CD14-positive monocyte (primary cell): ENCODE measurements at regions not wholly inside any gene's neighbourhood (a gene's known extent, or its start where the extent isn't known, plus 50 kb on each side); places are given as distances from the start of the nearest gene placed in this dataset.

ENCODE experiments used
- DNase-seq, 3 donors: peaks; one replicate each; pipeline ENCODE4 v3.0.0-alpha.2; 2011 to 2022
- H2AFZ ChIP-seq: 2 replicates; pipeline ENCODE4 v1.6.0; 2012; ENCODE audit warnings: mild to moderate bottlenecking, low read depth, low read length, inconsistent platforms; ENCODE audit not compliant: insufficient read depth, poor library complexity, severe bottlenecking
- H3K27ac ChIP-seq, 2 donors: 1 replicate in 1 of 2; 2 replicates in 1 of 2; pipeline ENCODE4 v1.5.1; 2012 to 2013; ENCODE audit warnings: low read length in 2 of 2, control low read depth in 1 of 2, inconsistent platforms in 1 of 2, low read depth in 1 of 2, mild to moderate bottlenecking in 1 of 2
- H3K27me3 ChIP-seq, 2 donors: one replicate each; pipeline versions ENCODE4 v1.6.0 to v1.6.1; 2011 to 2013; ENCODE audit warnings: low read length in 2 of 2; ENCODE audit not compliant: control insufficient read depth in 2 of 2, insufficient read depth in 2 of 2
- H3K36me3 ChIP-seq, 2 donors: replicated peaks in 1 of 2; 1 replicate in 1 of 2; 2 replicates in 1 of 2; pipeline versions ENCODE4 v1.5.1 to v1.6.1; 2012 to 2013; ENCODE audit warnings: low read length in 2 of 2, control low read depth in 1 of 2, inconsistent platforms in 1 of 2, mild to moderate bottlenecking in 1 of 2; ENCODE audit not compliant: insufficient read depth in 2 of 2, control insufficient read depth in 1 of 2
- H3K4me1 ChIP-seq, 2 donors: 1 replicate in 1 of 2; 2 replicates in 1 of 2; pipeline versions ENCODE4 v1.5.1 to v1.6.1; 2012 to 2013; ENCODE audit warnings: low read length in 2 of 2, control low read depth in 1 of 2, inconsistent platforms in 1 of 2, mild to moderate bottlenecking in 1 of 2, moderate library complexity in 1 of 2; ENCODE audit not compliant: insufficient read depth in 2 of 2, control insufficient read depth in 1 of 2
- H3K4me2 ChIP-seq: replicated peaks from 2 replicates; pipeline ENCODE3; 2012; ENCODE audit warnings: low read length, moderate library complexity, mild to moderate bottlenecking; ENCODE audit not compliant: poor library complexity, severe bottlenecking; ENCODE audit errors: extremely low read depth
- H3K4me3 ChIP-seq, 3 experiments: fragments of 200-600 bp in 1 of 3; sonication (generic) in 1 of 3; replicated peaks in 1 of 3; 1 replicate in 2 of 3; 2 replicates in 1 of 3; pipeline ENCODE4 v1.5.1; 2011 to 2013; ENCODE audit warnings: low read length in 3 of 3, mild to moderate bottlenecking in 3 of 3, control low read depth in 2 of 3, low read depth in 2 of 3, inconsistent platforms in 1 of 3, moderate library complexity in 1 of 3
- H3K79me2 ChIP-seq: 2 replicates; pipeline ENCODE4 v1.6.0; 2012; ENCODE audit warnings: mild to moderate bottlenecking, control low read depth, inconsistent platforms, low read length, moderate library complexity; ENCODE audit not compliant: insufficient read depth
- H3K9ac ChIP-seq: 2 replicates; pipeline ENCODE4 v1.6.0; 2017; ENCODE audit warnings: low read length, mild to moderate bottlenecking; ENCODE audit not compliant: insufficient read depth, poor library complexity, severe bottlenecking
- H3K9me3 ChIP-seq, 2 donors: replicated peaks in 1 of 2; 1 replicate in 1 of 2; 2 replicates in 1 of 2; pipeline versions ENCODE4 v1.5.1 to v1.6.1; 2012 to 2013; ENCODE audit warnings: low read length in 2 of 2, control low read depth in 1 of 2; ENCODE audit not compliant: control insufficient read depth in 1 of 2, insufficient read depth in 1 of 2
- H4K20me1 ChIP-seq: 2 replicates; pipeline ENCODE4 v1.6.0; 2012; ENCODE audit warnings: mild to moderate bottlenecking, low read length, control low read depth, moderate library complexity; ENCODE audit not compliant: insufficient read depth
- H3K27ac Mint-ChIP-seq, 7 donors: one replicate each; pipeline ENCODE4 v1.8.0; 2020; ENCODE audit warnings: mild to moderate bottlenecking in 7 of 7, mixed read lengths in 7 of 7, moderate library complexity in 6 of 7, inconsistent platforms in 2 of 7
- H3K27me3 Mint-ChIP-seq, 3 donors: one replicate each; pipeline ENCODE4 v1.8.0; 2021 to 2022; ENCODE audit warnings: low read depth in 3 of 3, mild to moderate bottlenecking in 3 of 3, mixed read lengths in 3 of 3, moderate library complexity in 3 of 3, inconsistent platforms in 1 of 3
- H3K36me3 Mint-ChIP-seq, 2 donors: one replicate each; pipeline ENCODE4 v1.8.0; 2020; ENCODE audit warnings: mixed read lengths in 2 of 2, inconsistent platforms in 1 of 2, mild to moderate bottlenecking in 1 of 2
- H3K4me1 Mint-ChIP-seq: one replicate; pipeline ENCODE4 v1.8.0; 2020; ENCODE audit warnings: mild to moderate bottlenecking, mixed read lengths
- H3K4me3 Mint-ChIP-seq, 2 donors: one replicate each; pipeline ENCODE4 v1.8.0; 2020; ENCODE audit warnings: mild to moderate bottlenecking in 2 of 2, mixed read lengths in 2 of 2, moderate library complexity in 1 of 2
- H3K9me3 Mint-ChIP-seq, 7 donors: one replicate each; pipeline ENCODE4 v1.8.0; 2020 to 2022; ENCODE audit warnings: mixed read lengths in 7 of 7, mild to moderate bottlenecking in 6 of 7, moderate library complexity in 6 of 7, inconsistent platforms in 2 of 7
- CTCF ChIP-seq: fragments of 200-600 bp; IDR thresholded peaks from one replicate; pipeline ENCODE4 v1.8.0; 2022; ENCODE audit warnings: antibody characterized with exemption, mild to moderate bottlenecking
- WGBS: methylation state at CpG from one replicate; pipeline ENCODE4 v1.1.5; 2013; ENCODE audit warnings: missing lambda C conversion rate; ENCODE audit not compliant: insufficient coverage; 5-methylcytosine and 5-hydroxymethylcytosine counted together
- intact Hi-C, 2 donors: fragments of 100-400 bp; cut with micrococcal nuclease; formaldehyde crosslinking; loops; one replicate each; pipeline versions ENCODE4 v1.15.0 to v1.15.1; 2023

- H3K9me3 ChIP-seq: no peaks in the 10 kb centered on the region
- no peaks in the 10 kb centered on the region for H3K4me1 Mint-ChIP-seq
- intact Hi-C loops: no loop called here
- no peak for TF ChIP-seq CTCF
- no peak for DNase-seq
- WGBS: 10% methylated on average over 2 of the region's 5 CpGs
- no peaks in the 10 kb centered on the region for H3K27me3 ChIP-seq
- H2AFZ ChIP-seq: no peak overlapping the region
- H3K27ac Mint-ChIP-seq: no peak overlapping the region
- H3K79me2 ChIP-seq: no peaks in the 10 kb centered on the region
- no peaks in the 10 kb centered on the region for H4K20me1 ChIP-seq
- no peak overlapping the region for H3K27ac ChIP-seq
- no peak overlapping the region for H3K9ac ChIP-seq
- H3K4me2 ChIP-seq: no peak overlapping the region
- peak overlapping the region in 1 of 2 donors; percentile 9 for H3K4me3 Mint-ChIP-seq
- no peaks in the 10 kb centered on the region for H3K36me3 ChIP-seq
- no peaks in the 10 kb centered on the region for H3K36me3 Mint-ChIP-seq
- H3K4me3 ChIP-seq: no peak overlapping the region
- H3K4me1 ChIP-seq: no peaks in the 10 kb centered on the region
- peaks cover 0 to 17% (median 8%) of the 10 kb centered on the region in 3 donors for H3K27me3 Mint-ChIP-seq
- peaks cover 0 to 4% (median 3%) of the 10 kb centered on the region in 7 donors for H3K9me3 Mint-ChIP-seq
These were observed 252.6 kb downstream of the SEC23IP start for GRCh38 chr10:120145107-120145506.

GRCh38 chr10:120156614-120157274 lies 264.2 kb downstream of the SEC23IP start:
- H3K27me3 Mint-ChIP-seq: peaks cover 0 to 4% (median 3%) of the 10 kb centered on the region in 3 donors

More at GRCh38 chr10:120156614-120157274, 264.2 kb downstream of the SEC23IP start:
- Histone ChIP-seq H3K9ac (no peak overlapping the region), H3K27me3 (no peaks in the 10 kb centered on the region), H3K4me2 (no peak overlapping the region), H3K4me1 (no peaks in the 10 kb centered on the region), H3K9me3 (peaks cover 0 to 4% of the 10 kb centered on the region in 2 donors), H3K79me2 (no peaks in the 10 kb centered on the region), H3K4me3 (no peak overlapping the region), H3K36me3 (no peaks in the 10 kb centered on the region), H4K20me1 (no peaks in the 10 kb centered on the region), H2AFZ (no peak overlapping the region), H3K27ac (no peak overlapping the region)
- no peak for DNase-seq
- Mint-ChIP-seq H3K4me3 (no peak overlapping the region), H3K4me1 (no peaks in the 10 kb centered on the region), H3K27ac (no peak overlapping the region), H3K36me3 (no peaks in the 10 kb centered on the region), H3K9me3 (peaks cover 5 to 12% (median 10%) of the 10 kb centered on the region in 7 donors)
- intact Hi-C loops: no loop called here
- TF ChIP-seq CTCF: no peak
- no CpG with 5 or more reads among the region's 5 CpGs for WGBS
